Mucosa of descending colon (tissue), 3 donors: ENCODE measurements at regions not wholly inside any gene's neighbourhood (a gene's known extent, or its start where the extent isn't known, plus 50 kb on each side); places are given as distances from the start of the nearest gene placed in this dataset.

Experiments used
- ATAC-seq: fragments of 200-7000 bp; cut with Tn5 transposase; one replicate; pipeline ENCODE4 v1.9.1; 2020; ENCODE audit warnings: mild to moderate bottlenecking, moderate library complexity
- DNase-seq, 3 donors: peaks; one replicate each; pipeline ENCODE4 v3.0.0-alpha.2; 2020
- H3K36me3 ChIP-seq: fragments of 200-600 bp; one replicate; pipeline ENCODE4 v1.8.0; 2021; ENCODE audit warnings: low read depth, mild to moderate bottlenecking
- H3K4me1 ChIP-seq: fragments of 200-600 bp; one replicate; pipeline ENCODE4 v1.8.0; 2021; ENCODE audit warnings: low read depth, mild to moderate bottlenecking
- H3K4me3 ChIP-seq: fragments of 200-600 bp; one replicate; pipeline ENCODE4 v1.8.0; 2021; ENCODE audit warnings: mild to moderate bottlenecking
- H3K9me3 ChIP-seq: fragments of 200-600 bp; one replicate; pipeline ENCODE4 v1.8.0; 2021; ENCODE audit warnings: mild to moderate bottlenecking
- CTCF ChIP-seq: fragments of 200-600 bp; IDR thresholded peaks from one replicate; pipeline ENCODE4 v1.8.0; 2022; ENCODE audit warnings: antibody characterized with exemption, mild to moderate bottlenecking
- intact Hi-C, 2 donors: fragments of 100-400 bp; cut with DNase I in 1 of 2; cut with micrococcal nuclease in 1 of 2; formaldehyde crosslinking; loops; one replicate each; pipeline versions ENCODE4 v1.11.0 to v1.11.1; 2022; cut with DNase I, micrococcal nuclease
- donor health status: DM: no; HTN: no; CAD: no; lungs with moderate emphysema.
- donor health status: DM: no; HTN: no; CAD: no.
- donor health status: DM: no; HTN: yes; CAD: no.

- H3K4me3 ChIP-seq, result no peak overlapping the region
- no peaks in the 10 kb centered on the region for H3K9me3 ChIP-seq
- ATAC-seq (no peak), DNase-seq (no peak)
- no peak for TF ChIP-seq CTCF
- no peaks in the 10 kb centered on the region for H3K36me3 ChIP-seq
- no peaks in the 10 kb centered on the region for H3K4me1 ChIP-seq
- intact Hi-C loops, result no loop called here
Measured at GRCh38 chr3:96678325-96678724, 136.1 kb upstream of the EPHA6 start.

DNA sequence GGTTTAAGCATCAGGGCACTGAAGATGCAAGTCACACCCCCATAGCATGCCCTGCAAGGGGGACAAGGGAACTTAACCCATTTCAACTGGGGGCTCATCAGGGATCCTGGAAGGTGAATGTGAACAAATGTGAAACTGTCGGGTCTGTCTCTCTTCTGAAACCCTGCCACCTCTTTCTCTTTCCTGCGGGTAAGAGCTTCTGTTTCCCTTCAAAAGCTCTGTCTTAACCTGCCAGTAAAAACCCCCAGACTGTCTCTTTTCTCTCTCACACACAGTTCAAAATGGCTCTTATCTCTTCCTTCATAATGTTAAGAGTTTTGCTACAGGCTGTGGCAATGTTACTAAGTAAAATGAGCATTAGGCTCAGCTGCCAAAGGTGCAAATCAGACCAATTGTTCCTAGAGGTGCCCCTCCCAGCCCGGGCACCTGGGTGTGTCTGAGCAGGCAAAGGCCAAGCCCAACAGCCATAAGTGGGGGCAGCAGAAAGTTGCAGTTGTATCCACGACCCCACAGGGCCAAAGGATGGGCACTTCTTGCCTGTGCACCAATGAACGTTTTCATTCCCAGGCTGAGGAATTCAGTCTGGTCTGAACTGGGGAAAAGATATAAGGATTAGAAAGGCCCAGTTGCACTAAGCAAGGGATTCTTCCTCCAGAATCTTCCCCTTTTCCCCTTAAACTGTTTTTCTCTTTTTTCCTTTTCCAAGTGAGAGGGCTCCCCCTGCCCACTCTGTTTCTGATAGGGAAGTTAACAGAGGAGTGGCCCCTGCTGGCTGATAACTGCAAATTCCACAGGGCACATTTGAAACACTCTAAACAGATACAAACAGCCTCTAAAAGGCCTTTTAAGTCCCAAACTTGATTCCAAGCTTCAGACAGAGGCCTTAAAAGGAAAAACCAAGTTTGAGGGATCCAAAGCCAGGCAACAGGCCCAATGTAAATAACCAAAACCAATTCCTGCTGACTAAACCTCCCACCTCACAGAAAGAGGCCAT is 113.8 kb upstream of the EPHA6 start:
- ATAC-seq (no peak), DNase-seq (no peak)
- intact Hi-C loops, result no loop called here
- no peak for TF ChIP-seq CTCF
- Histone ChIP-seq H3K4me1 (no peaks in the 10 kb centered on the region), H3K4me3 (no peak overlapping the region), H3K9me3 (no peaks in the 10 kb centered on the region), H3K36me3 (no peaks in the 10 kb centered on the region)

GRCh38 chr3:96705895-96706294 is 108.5 kb upstream of the EPHA6 start:
- no peak overlapping the region for H3K4me3 ChIP-seq
- H3K4me1 ChIP-seq, result no peaks in the 10 kb centered on the region
- intact Hi-C loops, result no loop called here
- no peaks in the 10 kb centered on the region for H3K9me3 ChIP-seq
- ATAC-seq, result no peak
- no peaks in the 10 kb centered on the region for H3K36me3 ChIP-seq
- DNase-seq, result no peak
- TF ChIP-seq CTCF, result no peak

DNA sequence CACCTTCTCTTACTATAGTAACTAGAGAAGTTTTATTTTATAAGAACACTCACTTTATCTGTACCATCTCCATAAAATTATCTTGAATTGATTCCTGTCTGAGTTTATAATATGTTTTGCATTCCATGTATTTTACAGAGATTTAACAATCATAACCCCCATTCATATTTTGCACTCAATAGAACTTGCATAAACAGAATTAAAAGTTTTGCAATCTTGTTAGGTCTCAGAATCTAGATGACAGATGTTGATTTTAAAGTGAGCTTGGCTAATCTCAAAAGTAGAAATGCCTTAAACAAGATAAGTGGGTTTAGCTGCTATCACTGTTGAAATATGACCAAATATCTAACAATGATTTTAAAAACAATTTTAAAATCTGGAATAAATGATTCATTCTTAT is 107.9 kb upstream of the EPHA6 start:
- no peak for TF ChIP-seq CTCF
- no peak overlapping the region for H3K4me3 ChIP-seq
- intact Hi-C loops, result no loop called here
- no peaks in the 10 kb centered on the region for H3K4me1 ChIP-seq
- no peaks in the 10 kb centered on the region for H3K9me3 ChIP-seq
- DNase-seq, result no peak
- no peak for ATAC-seq
- H3K36me3 ChIP-seq, result no peaks in the 10 kb centered on the region

GRCh38 chr3:96711816-96712215 is 102.6 kb upstream of the EPHA6 start:
- no peaks in the 10 kb centered on the region for H3K36me3 ChIP-seq
- H3K4me3 ChIP-seq, result no peak overlapping the region
- ATAC-seq (no peak), DNase-seq (no peak)
- TF ChIP-seq CTCF, result no peak
- intact Hi-C loops, result no loop called here
- no peaks in the 10 kb centered on the region for H3K9me3 ChIP-seq
- H3K4me1 ChIP-seq, result no peaks in the 10 kb centered on the region
